AG09319 (cell line): ENCODE measurements at regions not wholly inside any gene's neighbourhood (a gene's known extent, or its start where the extent isn't known, plus 50 kb on each side); places are given as distances from the start of the nearest gene placed in this dataset.

ENCODE experiments used
- DNase-seq: peaks from one replicate; pipeline ENCODE4 v3.0.0-alpha.2; 2010; ENCODE audit warnings: low read depth; ENCODE audit errors: extremely low read depth
- TF ChIP-seq, protein P1 (sequence below): IDR thresholded peaks from 2 replicates; pipeline ENCODE4 v1.5.1; 2011; ENCODE audit warnings: low read depth, mild to moderate bottlenecking, inconsistent platforms, low read length, moderate library complexity

DNA sequence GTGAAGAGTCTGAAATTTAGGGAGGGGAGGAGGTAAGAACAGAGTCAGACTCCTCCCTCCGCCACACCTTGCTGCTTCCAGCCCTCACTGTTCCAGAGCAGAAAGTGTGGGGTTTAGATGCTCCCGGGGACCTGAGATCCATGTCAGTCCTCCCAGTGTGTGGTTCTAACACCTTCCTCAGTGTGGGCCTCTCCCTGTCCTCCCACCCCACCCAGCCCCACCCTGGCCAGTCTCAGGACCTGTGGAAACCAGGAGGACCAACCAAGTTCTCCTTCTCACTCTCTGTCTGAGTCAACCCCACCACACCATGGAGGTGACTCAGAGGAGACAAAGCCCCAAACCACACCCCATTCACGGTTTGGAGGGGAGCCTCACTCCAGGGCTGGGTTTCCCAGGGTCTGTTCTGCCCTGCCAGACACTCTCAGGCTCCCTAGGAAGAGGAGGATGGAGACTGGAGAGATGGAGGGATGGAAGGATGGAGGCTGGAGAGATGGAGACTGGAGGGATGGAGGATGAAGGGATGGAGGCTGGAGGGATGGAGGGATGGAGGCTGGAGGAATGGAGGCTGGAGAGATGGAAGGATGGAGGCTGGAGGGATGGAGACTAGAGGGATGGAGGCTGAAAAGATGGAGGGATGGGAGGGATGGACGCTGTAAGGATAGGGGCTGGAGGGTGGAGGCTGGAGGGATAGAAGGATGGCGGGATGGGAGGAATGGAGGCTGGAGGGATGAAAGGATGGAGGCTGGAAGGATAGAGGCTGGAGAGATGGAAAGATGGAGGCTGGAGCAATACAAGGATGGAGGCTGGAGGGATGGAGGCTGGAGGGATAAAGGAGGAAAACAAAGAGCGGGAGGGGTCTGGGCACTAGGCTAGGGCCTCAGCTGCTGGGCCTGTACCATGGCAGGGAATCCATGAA lies 100.9 kb upstream of the RUNX3 start:
- TF ChIP-seq, protein P1, sequence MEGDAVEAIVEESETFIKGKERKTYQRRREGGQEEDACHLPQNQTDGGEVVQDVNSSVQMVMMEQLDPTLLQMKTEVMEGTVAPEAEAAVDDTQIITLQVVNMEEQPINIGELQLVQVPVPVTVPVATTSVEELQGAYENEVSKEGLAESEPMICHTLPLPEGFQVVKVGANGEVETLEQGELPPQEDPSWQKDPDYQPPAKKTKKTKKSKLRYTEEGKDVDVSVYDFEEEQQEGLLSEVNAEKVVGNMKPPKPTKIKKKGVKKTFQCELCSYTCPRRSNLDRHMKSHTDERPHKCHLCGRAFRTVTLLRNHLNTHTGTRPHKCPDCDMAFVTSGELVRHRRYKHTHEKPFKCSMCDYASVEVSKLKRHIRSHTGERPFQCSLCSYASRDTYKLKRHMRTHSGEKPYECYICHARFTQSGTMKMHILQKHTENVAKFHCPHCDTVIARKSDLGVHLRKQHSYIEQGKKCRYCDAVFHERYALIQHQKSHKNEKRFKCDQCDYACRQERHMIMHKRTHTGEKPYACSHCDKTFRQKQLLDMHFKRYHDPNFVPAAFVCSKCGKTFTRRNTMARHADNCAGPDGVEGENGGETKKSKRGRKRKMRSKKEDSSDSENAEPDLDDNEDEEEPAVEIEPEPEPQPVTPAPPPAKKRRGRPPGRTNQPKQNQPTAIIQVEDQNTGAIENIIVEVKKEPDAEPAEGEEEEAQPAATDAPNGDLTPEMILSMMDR: no peak
- no peak for DNase-seq

DNA sequence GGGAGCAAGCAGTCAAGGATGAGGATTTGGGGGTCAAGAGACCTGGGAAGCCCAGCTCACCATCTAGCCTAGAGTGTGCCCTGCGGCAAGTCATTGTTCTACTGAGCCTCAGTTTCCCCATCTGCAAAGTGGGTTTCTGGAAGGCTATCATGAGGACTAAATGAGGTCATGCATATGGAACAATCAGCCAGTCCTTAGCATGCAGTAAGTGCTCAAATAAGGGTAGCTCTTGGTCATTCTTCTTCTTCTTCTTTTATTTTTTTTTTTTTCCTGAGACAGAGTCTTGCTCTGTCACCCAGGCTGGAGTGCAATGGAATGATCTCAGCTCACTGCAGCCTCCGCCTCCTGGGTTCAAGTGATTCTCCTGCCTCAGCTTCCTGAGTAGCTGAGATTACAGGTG lies 99.9 kb upstream of the RUNX3 start:
- TF ChIP-seq, protein P1: no peak
- no peak for DNase-seq

DNA sequence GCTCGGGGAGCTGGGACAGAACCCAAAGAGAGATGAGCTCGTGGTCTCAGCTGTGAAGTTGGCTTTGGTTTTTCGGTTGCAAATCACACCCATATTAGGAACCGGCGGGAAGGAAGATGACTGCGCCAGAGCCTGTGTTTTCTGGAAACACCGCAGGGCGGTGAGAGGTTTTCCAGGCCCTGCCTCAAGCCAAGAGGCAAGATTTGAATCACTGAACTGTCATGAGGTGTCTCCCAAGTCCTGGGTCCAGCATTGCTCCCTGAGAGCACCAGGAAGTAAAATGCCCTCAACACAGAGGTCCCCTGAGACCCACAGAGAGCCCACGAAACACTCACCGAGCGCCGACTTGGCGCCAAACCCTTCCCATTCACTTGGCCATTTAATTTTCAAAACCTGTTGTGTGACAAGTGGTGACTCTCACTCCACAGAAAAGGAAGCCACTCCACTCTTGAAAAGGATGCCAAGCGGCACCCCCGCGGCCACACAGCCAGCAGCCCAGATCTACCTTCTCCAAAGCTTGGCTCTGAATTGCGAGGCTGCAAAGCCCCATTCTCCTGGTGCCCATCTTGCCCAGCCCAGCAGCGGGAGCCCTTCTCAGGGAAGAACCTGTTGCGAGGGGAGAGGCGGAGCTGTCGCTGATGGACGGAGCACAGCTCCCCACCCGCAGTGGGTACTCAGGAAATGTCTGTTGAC lies 99.0 kb upstream of the RUNX3 start:
- no peak for DNase-seq
- TF ChIP-seq, protein P1: no peak

DNA sequence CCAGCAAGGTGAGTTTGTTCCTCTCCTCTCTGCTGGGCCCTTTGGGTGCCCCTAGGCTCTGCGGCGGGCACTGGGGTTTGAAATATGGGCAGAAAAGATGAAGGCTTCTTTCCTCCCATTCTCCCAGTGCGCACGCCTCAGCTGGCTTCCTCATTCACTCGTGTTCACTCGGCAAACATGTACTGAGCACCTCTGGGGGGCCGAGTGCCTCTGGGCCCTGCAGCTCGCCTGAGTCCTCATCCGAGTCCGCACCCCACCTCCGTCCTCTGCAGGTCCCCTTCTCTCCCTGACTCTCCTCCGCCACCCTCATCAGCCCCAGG lies 98.5 kb upstream of the RUNX3 start:
- TF ChIP-seq, protein P1: no peak
- DNase-seq: no peak

DNA sequence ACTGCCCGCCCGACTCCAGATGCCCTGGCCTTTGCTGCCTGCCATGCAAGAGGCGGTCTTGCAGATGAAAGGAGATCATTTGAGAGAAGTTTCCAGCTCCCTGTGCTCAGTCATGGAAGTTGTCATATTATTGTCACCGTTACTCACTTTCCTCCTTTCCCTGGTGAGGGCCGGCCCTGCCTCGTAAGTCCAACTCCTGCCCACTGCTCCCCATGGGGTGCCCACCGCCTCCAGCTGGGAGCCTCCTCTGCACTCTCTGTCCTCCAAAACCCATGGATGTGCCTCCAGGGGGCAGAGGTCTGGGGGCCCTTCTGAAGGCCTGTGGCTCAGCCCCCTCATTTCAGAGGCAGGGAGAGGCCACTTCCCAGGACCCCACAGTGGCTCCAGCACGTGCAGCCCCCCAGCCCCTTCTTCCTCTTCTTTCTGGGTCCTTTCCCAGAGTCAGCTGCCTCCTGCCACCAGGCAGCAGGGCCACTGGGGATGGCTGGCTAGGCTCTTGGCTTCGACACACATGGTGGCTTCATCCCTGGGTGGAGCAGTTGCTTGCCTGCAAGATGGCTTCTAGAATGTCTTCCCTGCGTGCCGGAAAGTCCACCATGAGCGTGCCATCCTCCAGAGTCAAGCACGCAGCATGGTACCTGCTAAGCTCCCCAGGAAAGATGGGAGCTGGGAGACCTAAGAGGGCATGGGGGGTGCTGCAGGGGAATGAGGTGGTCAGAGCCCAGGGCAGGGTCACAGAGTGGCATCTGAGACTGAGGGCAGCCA lies 97.9 kb upstream of the RUNX3 start:
- no peak for DNase-seq
- TF ChIP-seq, protein P1: no peak

DNA sequence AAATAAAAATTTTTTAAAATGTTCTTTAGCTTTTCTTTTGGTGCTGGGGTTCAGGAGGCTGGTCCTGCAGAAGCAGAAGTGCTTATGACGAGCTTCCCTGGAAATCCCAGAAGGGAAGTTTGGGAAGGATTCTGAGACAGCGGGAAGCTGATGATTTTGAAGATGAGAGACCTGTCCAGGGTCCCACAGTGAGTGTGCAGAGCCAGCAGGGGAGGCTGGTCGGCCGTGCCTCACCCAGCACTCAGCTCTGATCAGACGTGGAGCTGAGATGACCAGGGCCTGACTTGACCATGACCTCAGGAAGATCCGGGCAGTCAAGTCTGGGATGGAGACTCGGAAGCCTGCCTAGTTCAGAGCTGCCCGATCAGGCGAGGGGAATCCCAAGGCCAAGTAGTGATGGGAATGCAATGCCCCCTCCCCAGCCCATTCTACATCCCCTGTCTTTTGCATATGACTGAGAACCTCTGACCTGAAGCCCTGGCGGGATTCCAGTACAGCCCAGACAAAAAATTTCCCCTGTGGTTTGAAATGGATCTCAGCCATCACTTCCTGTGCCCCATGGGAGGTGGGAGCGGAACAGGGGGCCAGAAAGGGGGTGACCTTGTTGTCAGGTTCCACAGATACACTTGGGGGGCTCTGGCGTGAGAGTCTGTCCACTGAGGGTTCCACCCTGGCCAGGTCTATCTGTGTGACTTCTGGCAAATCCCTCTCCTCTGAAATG lies 96.8 kb upstream of the RUNX3 start:
- TF ChIP-seq, protein P1: no peak
- no peak for DNase-seq
